Lung (tissue), 11 donors: ENCODE measurements at regions not wholly inside any gene's neighbourhood (a gene's known extent, or its start where the extent isn't known, plus 50 kb on each side); places are given as distances from the start of the nearest gene placed in this dataset.

Source experiments
- ATAC-seq: fragments of 200-7000 bp; cut with Tn5 transposase; one replicate; pipeline ENCODE4 v1.9.1; 2020; ENCODE audit warnings: moderate number of reproducible peaks; ENCODE audit not compliant: insufficient read depth, low FRiP score
- DNase-seq, 3 donors: peaks; one replicate each; pipeline ENCODE4 v3.0.0-alpha.2; 2013 to 2017
- H3K27ac ChIP-seq, 2 donors: one replicate each; pipeline ENCODE4 v1.5.1; 2013; ENCODE audit warnings: mild to moderate bottlenecking in 2 of 2, moderate library complexity in 2 of 2, control low read depth in 1 of 2, inconsistent platforms in 1 of 2, low read depth in 1 of 2, low read length in 1 of 2
- H3K27me3 ChIP-seq, 3 donors: one replicate each; pipeline ENCODE4 v1.5.1; 2013; ENCODE audit warnings: low read length in 2 of 3; ENCODE audit not compliant: control insufficient read depth in 3 of 3, insufficient read depth in 3 of 3
- H3K36me3 ChIP-seq, 4 donors: one replicate each; pipeline ENCODE4 v1.5.1; 2013; ENCODE audit warnings: low read length in 4 of 4, mild to moderate bottlenecking in 1 of 4, moderate library complexity in 1 of 4; ENCODE audit not compliant: control insufficient read depth in 4 of 4, insufficient read depth in 4 of 4
- H3K4me1 ChIP-seq, 5 donors: one replicate each; pipeline ENCODE4 v1.5.1; 2013; ENCODE audit warnings: low read length in 5 of 5, mild to moderate bottlenecking in 2 of 5, moderate library complexity in 1 of 5; ENCODE audit not compliant: control insufficient read depth in 5 of 5, insufficient read depth in 5 of 5
- H3K4me3 ChIP-seq: one replicate; pipeline ENCODE4 v1.5.1; 2013; ENCODE audit warnings: mild to moderate bottlenecking, control low read depth, moderate library complexity
- H3K9ac ChIP-seq, 2 donors: one replicate each; pipeline ENCODE4 v1.5.1; 2013; ENCODE audit warnings: low read length in 2 of 2, control low read depth in 1 of 2; ENCODE audit not compliant: insufficient read depth in 1 of 2
- H3K9me3 ChIP-seq, 4 donors: one replicate each; pipeline ENCODE4 v1.5.1; 2013; ENCODE audit warnings: low read length in 3 of 4, mild to moderate bottlenecking in 1 of 4, moderate library complexity in 1 of 4; ENCODE audit not compliant: control insufficient read depth in 4 of 4, insufficient read depth in 3 of 4
- WGBS, 2 donors: extraction: QIAGEN DNeasy Blood & Tissue Kit; methylation state at CpG; one replicate each; pipeline ENCODE4 v1.1.7; 2013; 5-methylcytosine and 5-hydroxymethylcytosine counted together
- TF ChIP-seq, protein P1 (sequence below): IDR thresholded peaks from 2 replicates; pipeline ENCODE4 v1.5.1; 2012; ENCODE audit warnings: mild to moderate bottlenecking; ENCODE audit errors: control extremely low read depth, extremely low read depth
- donor health status: control.
- donor health status: control.
- donor health status: Bipolar disorder and iron deficiency.
- donor health status: healthy.
- donor health status: DM: yes; HTN: yes; CAD: no.

DNA sequence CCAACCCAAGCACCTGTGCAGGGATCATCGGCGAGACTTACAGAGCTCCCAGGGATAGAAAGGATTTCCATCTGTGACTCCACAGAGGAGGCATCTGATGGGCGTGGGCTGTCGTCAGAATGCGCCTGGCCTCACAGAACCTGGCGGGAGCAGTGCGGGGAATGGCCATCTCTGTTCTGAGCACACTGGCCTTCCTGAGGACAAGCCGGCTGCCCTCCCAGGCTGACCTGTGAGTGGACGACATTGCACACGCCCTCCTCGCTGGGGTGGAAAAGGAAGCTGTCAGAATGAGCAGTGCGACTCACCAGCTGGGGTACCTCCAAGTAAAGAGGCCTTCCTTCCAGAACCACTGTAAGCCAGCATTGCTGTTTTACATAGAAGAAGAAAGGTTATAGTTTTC, 234.6 kb upstream of the PITRM1 start:
- Histone ChIP-seq H3K4me1 (peaks cover 0 to 11% (median 0%) of the 10 kb centered on the region in 5 donors), H3K4me3 (no peak overlapping the region), H3K36me3 (no peaks in the 10 kb centered on the region), H3K9me3 (peaks cover 0 to 4% (median 0%) of the 10 kb centered on the region in 4 donors), H3K9ac (no peak overlapping the region), H3K27me3 (no peaks in the 10 kb centered on the region), H3K27ac (no peak overlapping the region)
- ATAC-seq (no peak), DNase-seq (no peak)
- 96 to 97% methylated on average over 12 of the region's 12 CpGs for WGBS, 2 donors
- TF ChIP-seq, protein P1, sequence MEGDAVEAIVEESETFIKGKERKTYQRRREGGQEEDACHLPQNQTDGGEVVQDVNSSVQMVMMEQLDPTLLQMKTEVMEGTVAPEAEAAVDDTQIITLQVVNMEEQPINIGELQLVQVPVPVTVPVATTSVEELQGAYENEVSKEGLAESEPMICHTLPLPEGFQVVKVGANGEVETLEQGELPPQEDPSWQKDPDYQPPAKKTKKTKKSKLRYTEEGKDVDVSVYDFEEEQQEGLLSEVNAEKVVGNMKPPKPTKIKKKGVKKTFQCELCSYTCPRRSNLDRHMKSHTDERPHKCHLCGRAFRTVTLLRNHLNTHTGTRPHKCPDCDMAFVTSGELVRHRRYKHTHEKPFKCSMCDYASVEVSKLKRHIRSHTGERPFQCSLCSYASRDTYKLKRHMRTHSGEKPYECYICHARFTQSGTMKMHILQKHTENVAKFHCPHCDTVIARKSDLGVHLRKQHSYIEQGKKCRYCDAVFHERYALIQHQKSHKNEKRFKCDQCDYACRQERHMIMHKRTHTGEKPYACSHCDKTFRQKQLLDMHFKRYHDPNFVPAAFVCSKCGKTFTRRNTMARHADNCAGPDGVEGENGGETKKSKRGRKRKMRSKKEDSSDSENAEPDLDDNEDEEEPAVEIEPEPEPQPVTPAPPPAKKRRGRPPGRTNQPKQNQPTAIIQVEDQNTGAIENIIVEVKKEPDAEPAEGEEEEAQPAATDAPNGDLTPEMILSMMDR = no peak

- WGBS, 2 donors = 94 to 96% methylated on average over 16 of the region's 16 CpGs
- H3K36me3 ChIP-seq = no peaks in the 10 kb centered on the region
- TF ChIP-seq, protein P1 = no peak
- ATAC-seq = no peak
- H3K9me3 ChIP-seq = peaks cover 0 to 4% (median 0%) of the 10 kb centered on the region in 4 donors
- H3K27ac ChIP-seq = no peak overlapping the region
- H3K4me3 ChIP-seq = no peak overlapping the region
- no peak overlapping the region for H3K9ac ChIP-seq
- peaks cover 0 to 17% (median 0%) of the 10 kb centered on the region in 5 donors for H3K4me1 ChIP-seq
- no peak for DNase-seq
- no peaks in the 10 kb centered on the region for H3K27me3 ChIP-seq
These were observed 234.0 kb upstream of the PITRM1 start for GRCh38 chr10:3406556-3406955.

DNA sequence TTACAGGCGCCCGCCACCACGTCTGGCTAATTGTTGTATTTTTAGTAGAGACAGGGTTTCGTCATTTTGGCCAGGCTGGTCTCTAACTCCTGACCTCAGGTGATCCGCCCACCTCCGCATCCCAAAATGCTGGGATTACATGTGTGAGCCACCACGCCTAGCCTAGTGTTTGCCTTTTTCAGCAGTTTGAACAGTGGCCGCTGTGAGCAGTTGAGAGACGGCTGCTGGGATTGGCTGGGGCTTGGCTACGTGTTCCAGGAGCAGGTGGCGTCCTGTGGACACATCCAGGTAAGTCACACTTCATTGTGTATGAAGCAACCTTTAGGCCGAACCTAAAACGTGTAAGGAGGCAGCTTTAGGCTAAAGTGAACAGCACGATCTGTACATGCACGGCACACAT, 231.8 kb upstream of the PITRM1 start:
- ATAC-seq (no peak), DNase-seq (no peak)
- H3K36me3 ChIP-seq = no peaks in the 10 kb centered on the region
- no peaks in the 10 kb centered on the region for H3K9me3 ChIP-seq
- H3K27me3 ChIP-seq = no peaks in the 10 kb centered on the region
- no peak overlapping the region for H3K27ac ChIP-seq
- 93% methylated on average over 15 of the region's 15 CpGs for WGBS, 2 donors
- TF ChIP-seq, protein P1 = no peak
- H3K4me1 ChIP-seq = peaks cover 0 to 32% (median 6%) of the 10 kb centered on the region in 5 donors
- H3K9ac ChIP-seq = no peak overlapping the region
- H3K4me3 ChIP-seq = no peak overlapping the region

- Histone ChIP-seq H3K9ac (no peak overlapping the region), H3K4me1 (peaks cover 0 to 34% (median 7%) of the 10 kb centered on the region in 5 donors), H3K36me3 (no peaks in the 10 kb centered on the region), H3K27me3 (no peaks in the 10 kb centered on the region), H3K27ac (no peak overlapping the region), H3K9me3 (no peaks in the 10 kb centered on the region), H3K4me3 (no peak overlapping the region)
- TF ChIP-seq, protein P1 = no peak
- DNase-seq (peak in 2 of 3 donors; percentile 45 to 50), ATAC-seq (no peak)
- WGBS, 2 donors = 84 to 92% methylated on average over 10 of the region's 10 CpGs
These were observed 229.7 kb upstream of the PITRM1 start for GRCh38 chr10:3402187-3402751.
